Kidney epithelial cell (primary cell): ENCODE measurements at regions not wholly inside any gene's neighbourhood (a gene's known extent, or its start where the extent isn't known, plus 50 kb on each side); places are given as distances from the start of the nearest gene placed in this dataset.

ENCODE experiments used
- DNase-seq: peaks from one replicate; pipeline ENCODE4 v3.0.0-alpha.2; 2010; ENCODE audit warnings: low read depth
- H3K27me3 ChIP-seq: 2 replicates; pipeline ENCODE4 v1.6.0; 2011; ENCODE audit warnings: low read length; ENCODE audit not compliant: control insufficient read depth, insufficient read depth
- H3K36me3 ChIP-seq: 2 replicates; pipeline ENCODE4 v1.5.1; 2011; ENCODE audit warnings: low read length; ENCODE audit not compliant: control insufficient read depth, insufficient read depth
- H3K4me3 ChIP-seq: 2 replicates; pipeline ENCODE4 v1.5.1; 2011; ENCODE audit warnings: low read depth, mild to moderate bottlenecking, control low read depth, low read length
- TF ChIP-seq, protein P1 (sequence below): IDR thresholded peaks from 2 replicates; pipeline ENCODE4 v1.5.1; 2011; ENCODE audit warnings: mild to moderate bottlenecking, moderate library complexity, low read length, control low read depth, inconsistent platforms; ENCODE audit not compliant: insufficient read depth, poor library complexity, severe bottlenecking

GRCh38 chr20:58146746-58147140, 81.7 kb downstream of the ANKRD60 start:
- DNase-seq: no peak
- Histone ChIP-seq H3K4me3 (no peak overlapping the region), H3K27me3 (peaks cover 19% of the 10 kb centered on the region), H3K36me3 (no peaks in the 10 kb centered on the region)
- TF ChIP-seq, protein P1, sequence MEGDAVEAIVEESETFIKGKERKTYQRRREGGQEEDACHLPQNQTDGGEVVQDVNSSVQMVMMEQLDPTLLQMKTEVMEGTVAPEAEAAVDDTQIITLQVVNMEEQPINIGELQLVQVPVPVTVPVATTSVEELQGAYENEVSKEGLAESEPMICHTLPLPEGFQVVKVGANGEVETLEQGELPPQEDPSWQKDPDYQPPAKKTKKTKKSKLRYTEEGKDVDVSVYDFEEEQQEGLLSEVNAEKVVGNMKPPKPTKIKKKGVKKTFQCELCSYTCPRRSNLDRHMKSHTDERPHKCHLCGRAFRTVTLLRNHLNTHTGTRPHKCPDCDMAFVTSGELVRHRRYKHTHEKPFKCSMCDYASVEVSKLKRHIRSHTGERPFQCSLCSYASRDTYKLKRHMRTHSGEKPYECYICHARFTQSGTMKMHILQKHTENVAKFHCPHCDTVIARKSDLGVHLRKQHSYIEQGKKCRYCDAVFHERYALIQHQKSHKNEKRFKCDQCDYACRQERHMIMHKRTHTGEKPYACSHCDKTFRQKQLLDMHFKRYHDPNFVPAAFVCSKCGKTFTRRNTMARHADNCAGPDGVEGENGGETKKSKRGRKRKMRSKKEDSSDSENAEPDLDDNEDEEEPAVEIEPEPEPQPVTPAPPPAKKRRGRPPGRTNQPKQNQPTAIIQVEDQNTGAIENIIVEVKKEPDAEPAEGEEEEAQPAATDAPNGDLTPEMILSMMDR: no peak

DNA sequence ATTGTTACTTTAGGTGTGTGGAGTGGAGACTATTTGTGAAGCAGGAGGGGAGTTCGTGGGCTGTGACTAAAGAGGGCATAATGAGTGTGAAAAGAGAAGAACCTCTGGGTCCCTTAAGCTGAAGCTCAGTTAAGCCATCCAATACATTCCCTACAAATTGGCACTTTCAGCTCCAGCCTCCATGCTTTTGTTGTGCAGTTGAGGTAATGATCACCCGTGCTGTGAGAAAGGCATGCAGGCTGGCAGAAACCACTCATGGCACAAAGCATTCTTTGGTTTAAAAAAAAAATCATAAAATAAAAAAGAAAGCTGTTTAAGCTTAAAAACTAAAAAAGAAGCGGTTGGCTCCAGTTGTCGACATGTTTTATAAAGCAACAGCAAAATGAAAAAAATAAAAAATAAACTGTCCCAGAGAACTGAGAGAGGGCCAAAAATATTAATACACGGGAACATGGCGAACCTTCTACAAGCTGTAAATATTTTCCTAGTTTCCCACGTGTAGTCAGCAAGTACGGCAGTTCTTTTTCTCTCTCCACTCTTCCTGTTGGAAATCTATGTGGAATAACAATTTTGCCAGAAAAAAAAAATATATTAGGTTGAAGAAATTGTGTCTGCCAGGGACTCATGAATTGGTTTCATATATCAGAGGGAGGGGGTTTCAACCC, 82.2 kb downstream of the ANKRD60 start:
- no peak for DNase-seq
- peaks cover 18% of the 10 kb centered on the region for H3K27me3 ChIP-seq
- TF ChIP-seq, protein P1: no peak
- no peaks in the 10 kb centered on the region for H3K36me3 ChIP-seq
- no peak overlapping the region for H3K4me3 ChIP-seq

GRCh38 chr20:58145506-58146080, 82.9 kb downstream of the ANKRD60 start:
- no peaks in the 10 kb centered on the region for H3K36me3 ChIP-seq
- peaks cover 12% of the 10 kb centered on the region for H3K27me3 ChIP-seq
- DNase-seq: no peak
- TF ChIP-seq, protein P1: no peak
- no peak overlapping the region for H3K4me3 ChIP-seq

DNA sequence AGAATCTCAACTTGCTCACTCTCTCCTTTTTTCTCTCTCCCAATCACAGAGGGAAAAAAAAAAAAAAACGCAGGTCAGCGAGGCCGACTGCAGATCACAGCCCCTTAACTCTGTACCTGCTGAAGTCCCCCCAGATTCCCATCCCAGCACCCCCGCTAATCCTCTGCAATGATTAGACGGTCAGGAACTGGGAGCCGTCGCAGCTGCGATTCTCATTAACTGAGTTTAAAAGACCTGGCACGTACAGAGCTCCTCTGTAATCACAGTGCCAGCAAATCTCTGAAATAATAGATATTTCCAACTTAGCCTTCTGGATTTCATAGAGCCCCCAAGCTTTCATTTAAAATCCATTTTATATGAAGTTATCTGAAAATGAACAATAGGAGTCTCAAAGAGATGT, 84.4 kb downstream of the ANKRD60 start:
- Histone ChIP-seq H3K36me3 (no peaks in the 10 kb centered on the region), H3K27me3 (peaks cover 3% of the 10 kb centered on the region), H3K4me3 (no peak overlapping the region)
- TF ChIP-seq, protein P1: no peak
- DNase-seq: no peak

DNA sequence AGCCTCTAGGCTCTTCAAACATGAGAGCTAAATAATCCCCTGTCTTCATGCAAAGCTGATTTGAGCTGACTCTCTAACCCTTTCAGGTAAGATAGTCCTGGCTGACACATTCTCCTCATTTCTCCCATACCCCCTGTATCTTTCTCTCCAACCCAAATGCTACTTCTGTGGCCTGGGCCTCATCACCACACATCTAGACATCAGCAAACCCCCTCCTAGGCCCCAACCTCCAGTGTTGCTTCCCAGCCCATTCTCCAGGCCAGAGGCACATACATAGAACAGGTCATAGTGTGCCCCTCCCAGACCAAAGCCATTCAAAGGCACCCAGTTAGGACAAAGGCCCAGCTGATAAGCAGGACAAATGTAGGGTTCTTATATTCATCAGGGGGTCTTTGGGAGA, 84.9 kb downstream of the ANKRD60 start:
- TF ChIP-seq, protein P1: no peak
- DNase-seq: no peak
- Histone ChIP-seq H3K36me3 (no peaks in the 10 kb centered on the region), H3K27me3 (peaks cover 3% of the 10 kb centered on the region), H3K4me3 (no peak overlapping the region)

GRCh38 chr20:58142843-58143185, 85.6 kb downstream of the ANKRD60 start:
- Histone ChIP-seq H3K4me3 (no peak overlapping the region), H3K27me3 (peaks cover 3% of the 10 kb centered on the region), H3K36me3 (no peaks in the 10 kb centered on the region)
- TF ChIP-seq, protein P1: no peak
- no peak for DNase-seq
